CD14-positive monocyte (primary cell): ENCODE measurements at regions not wholly inside any gene's neighbourhood (a gene's known extent, or its start where the extent isn't known, plus 50 kb on each side); places are given as distances from the start of the nearest gene placed in this dataset.

Experiments
- DNase-seq, 3 donors: peaks; one replicate each; pipeline ENCODE4 v3.0.0-alpha.2; 2011 to 2022
- H2AFZ ChIP-seq: 2 replicates; pipeline ENCODE4 v1.6.0; 2012; ENCODE audit warnings: mild to moderate bottlenecking, low read depth, low read length, inconsistent platforms; ENCODE audit not compliant: insufficient read depth, poor library complexity, severe bottlenecking
- H3K27ac ChIP-seq, 2 donors: 1 replicate in 1 of 2; 2 replicates in 1 of 2; pipeline ENCODE4 v1.5.1; 2012 to 2013; ENCODE audit warnings: low read length in 2 of 2, control low read depth in 1 of 2, inconsistent platforms in 1 of 2, low read depth in 1 of 2, mild to moderate bottlenecking in 1 of 2
- H3K27me3 ChIP-seq, 2 donors: one replicate each; pipeline versions ENCODE4 v1.6.0 to v1.6.1; 2011 to 2013; ENCODE audit warnings: low read length in 2 of 2; ENCODE audit not compliant: control insufficient read depth in 2 of 2, insufficient read depth in 2 of 2
- H3K36me3 ChIP-seq, 2 donors: replicated peaks in 1 of 2; 1 replicate in 1 of 2; 2 replicates in 1 of 2; pipeline versions ENCODE4 v1.5.1 to v1.6.1; 2012 to 2013; ENCODE audit warnings: low read length in 2 of 2, control low read depth in 1 of 2, inconsistent platforms in 1 of 2, mild to moderate bottlenecking in 1 of 2; ENCODE audit not compliant: insufficient read depth in 2 of 2, control insufficient read depth in 1 of 2
- H3K4me1 ChIP-seq, 2 donors: 1 replicate in 1 of 2; 2 replicates in 1 of 2; pipeline versions ENCODE4 v1.5.1 to v1.6.1; 2012 to 2013; ENCODE audit warnings: low read length in 2 of 2, control low read depth in 1 of 2, inconsistent platforms in 1 of 2, mild to moderate bottlenecking in 1 of 2, moderate library complexity in 1 of 2; ENCODE audit not compliant: insufficient read depth in 2 of 2, control insufficient read depth in 1 of 2
- H3K4me2 ChIP-seq: replicated peaks from 2 replicates; pipeline ENCODE3; 2012; ENCODE audit warnings: low read length, moderate library complexity, mild to moderate bottlenecking; ENCODE audit not compliant: poor library complexity, severe bottlenecking; ENCODE audit errors: extremely low read depth
- H3K4me3 ChIP-seq, 3 experiments: fragments of 200-600 bp in 1 of 3; sonication (generic) in 1 of 3; replicated peaks in 1 of 3; 1 replicate in 2 of 3; 2 replicates in 1 of 3; pipeline ENCODE4 v1.5.1; 2011 to 2013; ENCODE audit warnings: low read length in 3 of 3, mild to moderate bottlenecking in 3 of 3, control low read depth in 2 of 3, low read depth in 2 of 3, inconsistent platforms in 1 of 3, moderate library complexity in 1 of 3
- H3K79me2 ChIP-seq: 2 replicates; pipeline ENCODE4 v1.6.0; 2012; ENCODE audit warnings: mild to moderate bottlenecking, control low read depth, inconsistent platforms, low read length, moderate library complexity; ENCODE audit not compliant: insufficient read depth
- H3K9ac ChIP-seq: 2 replicates; pipeline ENCODE4 v1.6.0; 2017; ENCODE audit warnings: low read length, mild to moderate bottlenecking; ENCODE audit not compliant: insufficient read depth, poor library complexity, severe bottlenecking
- H3K9me3 ChIP-seq, 2 donors: replicated peaks in 1 of 2; 1 replicate in 1 of 2; 2 replicates in 1 of 2; pipeline versions ENCODE4 v1.5.1 to v1.6.1; 2012 to 2013; ENCODE audit warnings: low read length in 2 of 2, control low read depth in 1 of 2; ENCODE audit not compliant: control insufficient read depth in 1 of 2, insufficient read depth in 1 of 2
- H4K20me1 ChIP-seq: 2 replicates; pipeline ENCODE4 v1.6.0; 2012; ENCODE audit warnings: mild to moderate bottlenecking, low read length, control low read depth, moderate library complexity; ENCODE audit not compliant: insufficient read depth
- H3K27ac Mint-ChIP-seq, 7 donors: one replicate each; pipeline ENCODE4 v1.8.0; 2020; ENCODE audit warnings: mild to moderate bottlenecking in 7 of 7, mixed read lengths in 7 of 7, moderate library complexity in 6 of 7, inconsistent platforms in 2 of 7
- H3K27me3 Mint-ChIP-seq, 3 donors: one replicate each; pipeline ENCODE4 v1.8.0; 2021 to 2022; ENCODE audit warnings: low read depth in 3 of 3, mild to moderate bottlenecking in 3 of 3, mixed read lengths in 3 of 3, moderate library complexity in 3 of 3, inconsistent platforms in 1 of 3
- H3K36me3 Mint-ChIP-seq, 2 donors: one replicate each; pipeline ENCODE4 v1.8.0; 2020; ENCODE audit warnings: mixed read lengths in 2 of 2, inconsistent platforms in 1 of 2, mild to moderate bottlenecking in 1 of 2
- H3K4me1 Mint-ChIP-seq: one replicate; pipeline ENCODE4 v1.8.0; 2020; ENCODE audit warnings: mild to moderate bottlenecking, mixed read lengths
- H3K4me3 Mint-ChIP-seq, 2 donors: one replicate each; pipeline ENCODE4 v1.8.0; 2020; ENCODE audit warnings: mild to moderate bottlenecking in 2 of 2, mixed read lengths in 2 of 2, moderate library complexity in 1 of 2
- H3K9me3 Mint-ChIP-seq, 7 donors: one replicate each; pipeline ENCODE4 v1.8.0; 2020 to 2022; ENCODE audit warnings: mixed read lengths in 7 of 7, mild to moderate bottlenecking in 6 of 7, moderate library complexity in 6 of 7, inconsistent platforms in 2 of 7
- CTCF ChIP-seq: fragments of 200-600 bp; IDR thresholded peaks from one replicate; pipeline ENCODE4 v1.8.0; 2022; ENCODE audit warnings: antibody characterized with exemption, mild to moderate bottlenecking
- WGBS: methylation state at CpG from one replicate; pipeline ENCODE4 v1.1.5; 2013; ENCODE audit warnings: missing lambda C conversion rate; ENCODE audit not compliant: insufficient coverage; 5-methylcytosine and 5-hydroxymethylcytosine counted together
- intact Hi-C, 2 donors: fragments of 100-400 bp; cut with micrococcal nuclease; formaldehyde crosslinking; loops; one replicate each; pipeline versions ENCODE4 v1.15.0 to v1.15.1; 2023

GRCh38 chr1:38547321-38547720 lies 312.3 kb downstream of the RRAGC start:
- peaks cover 5 to 8% of the 10 kb centered on the region in 2 donors for H3K27me3 ChIP-seq
- DNase-seq: no peak
- no peaks in the 10 kb centered on the region for H4K20me1 ChIP-seq
- H3K9me3 ChIP-seq: no peaks in the 10 kb centered on the region
- no peaks in the 10 kb centered on the region for H3K79me2 ChIP-seq
- no peak overlapping the region for H3K27ac Mint-ChIP-seq
- no peak for TF ChIP-seq CTCF
- no peak overlapping the region for H3K9ac ChIP-seq
- no peaks in the 10 kb centered on the region for H3K36me3 ChIP-seq
- H3K27ac ChIP-seq: no peak overlapping the region
- H3K4me1 Mint-ChIP-seq: no peaks in the 10 kb centered on the region
- no peak overlapping the region for H2AFZ ChIP-seq
- H3K27me3 Mint-ChIP-seq: peaks cover 7 to 19% (median 11%) of the 10 kb centered on the region in 3 donors
- H3K4me2 ChIP-seq: no peak overlapping the region
- 94% methylated on average over 3 of the region's 6 CpGs for WGBS
- H3K4me3 Mint-ChIP-seq: no peak overlapping the region
- H3K9me3 Mint-ChIP-seq: peaks cover 0 to 7% (median 0%) of the 10 kb centered on the region in 7 donors
- no peak overlapping the region for H3K4me3 ChIP-seq
- H3K36me3 Mint-ChIP-seq: no peaks in the 10 kb centered on the region
- intact Hi-C loops: no loop called here
- H3K4me1 ChIP-seq: no peaks in the 10 kb centered on the region

- Mint-ChIP-seq H3K9me3 (peaks cover 0 to 7% (median 0%) of the 10 kb centered on the region in 7 donors), H3K4me1 (no peaks in the 10 kb centered on the region), H3K36me3 (no peaks in the 10 kb centered on the region), H3K27me3 (peaks cover 7 to 19% (median 11%) of the 10 kb centered on the region in 3 donors), H3K4me3 (no peak overlapping the region), H3K27ac (no peak overlapping the region)
- H3K27ac ChIP-seq: no peak overlapping the region
- no peaks in the 10 kb centered on the region for H3K4me1 ChIP-seq
- DNase-seq: no peak
- peaks cover 5 to 9% of the 10 kb centered on the region in 2 donors for H3K27me3 ChIP-seq
- H3K9ac ChIP-seq: no peak overlapping the region
- H3K4me2 ChIP-seq: no peak overlapping the region
- TF ChIP-seq CTCF: no peak
- intact Hi-C loops: no loop called here
- WGBS: 10% methylated on average over 2 of the region's 6 CpGs
- H3K9me3 ChIP-seq: no peaks in the 10 kb centered on the region
- no peak overlapping the region for H2AFZ ChIP-seq
- H4K20me1 ChIP-seq: no peaks in the 10 kb centered on the region
- H3K36me3 ChIP-seq: no peaks in the 10 kb centered on the region
- H3K4me3 ChIP-seq: no peak overlapping the region
- no peaks in the 10 kb centered on the region for H3K79me2 ChIP-seq
Observed at GRCh38 chr1:38546636-38547035, 312.9 kb downstream of the RRAGC start.
